Cardiac muscle cell (in vitro differentiated cells and primary cell): ENCODE measurements at regions not wholly inside any gene's neighbourhood (a gene's known extent, or its start where the extent isn't known, plus 50 kb on each side); places are given as distances from the start of the nearest gene placed in this dataset.

Experiments
- DNase-seq, 2 donors: peaks; one replicate each; pipeline versions ENCODE4 v3.0.0 to v3.0.0-alpha.2; 2010 to 2017; ENCODE audit warnings: low read depth in 1 of 2, low spot score in 1 of 2
- H3K27ac ChIP-seq: fragments of 200-600 bp; sonication (generic); 2 replicates; pipeline ENCODE4 v1.5.1; 2016
- H3K27me3 ChIP-seq: fragments of 200-600 bp; sonication (generic); 2 replicates; pipeline ENCODE4 v1.6.0; 2016; ENCODE audit warnings: control low read depth
- H3K36me3 ChIP-seq: fragments of 200-600 bp; sonication (generic); 2 replicates; pipeline ENCODE4 v1.5.1; 2016; ENCODE audit warnings: control low read depth
- H3K4me1 ChIP-seq: fragments of 200-600 bp; sonication (generic); 2 replicates; pipeline ENCODE4 v1.8.1; 2017; ENCODE audit warnings: low read depth, mild to moderate bottlenecking, mixed run types
- H3K4me3 ChIP-seq: fragments of 200-600 bp; sonication (generic); 2 replicates; pipeline ENCODE4 v1.5.1; 2016; ENCODE audit warnings: mild to moderate bottlenecking
- H3K9me3 ChIP-seq: fragments of 200-600 bp; sonication (generic); 2 replicates; pipeline ENCODE4 v1.5.1; 2017; ENCODE audit warnings: low read depth, mild to moderate bottlenecking, control low read depth
- TF ChIP-seq, protein P1 (sequence below): IDR thresholded peaks from 2 replicates; pipeline ENCODE4 v1.5.1; 2012; ENCODE audit warnings: low read depth, mild to moderate bottlenecking, low read length

- DNase-seq: no peak
- Histone ChIP-seq H3K27ac (no peak overlapping the region), H3K27me3 (peaks cover 2% of the 10 kb centered on the region), H3K36me3 (no peaks in the 10 kb centered on the region), H3K9me3 (no peaks in the 10 kb centered on the region), H3K4me1 (no peaks in the 10 kb centered on the region), H3K4me3 (no peak overlapping the region)
- TF ChIP-seq, protein P1, sequence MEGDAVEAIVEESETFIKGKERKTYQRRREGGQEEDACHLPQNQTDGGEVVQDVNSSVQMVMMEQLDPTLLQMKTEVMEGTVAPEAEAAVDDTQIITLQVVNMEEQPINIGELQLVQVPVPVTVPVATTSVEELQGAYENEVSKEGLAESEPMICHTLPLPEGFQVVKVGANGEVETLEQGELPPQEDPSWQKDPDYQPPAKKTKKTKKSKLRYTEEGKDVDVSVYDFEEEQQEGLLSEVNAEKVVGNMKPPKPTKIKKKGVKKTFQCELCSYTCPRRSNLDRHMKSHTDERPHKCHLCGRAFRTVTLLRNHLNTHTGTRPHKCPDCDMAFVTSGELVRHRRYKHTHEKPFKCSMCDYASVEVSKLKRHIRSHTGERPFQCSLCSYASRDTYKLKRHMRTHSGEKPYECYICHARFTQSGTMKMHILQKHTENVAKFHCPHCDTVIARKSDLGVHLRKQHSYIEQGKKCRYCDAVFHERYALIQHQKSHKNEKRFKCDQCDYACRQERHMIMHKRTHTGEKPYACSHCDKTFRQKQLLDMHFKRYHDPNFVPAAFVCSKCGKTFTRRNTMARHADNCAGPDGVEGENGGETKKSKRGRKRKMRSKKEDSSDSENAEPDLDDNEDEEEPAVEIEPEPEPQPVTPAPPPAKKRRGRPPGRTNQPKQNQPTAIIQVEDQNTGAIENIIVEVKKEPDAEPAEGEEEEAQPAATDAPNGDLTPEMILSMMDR: no peak
These were observed 130.9 kb downstream of the EMX2 start for GRCh38 chr10:117673230-117674010.

- DNase-seq: peak in 1 of 2 donors; percentile 26
- no peak overlapping the region for H3K27ac ChIP-seq
- H3K4me3 ChIP-seq: no peak overlapping the region
- no peaks in the 10 kb centered on the region for H3K4me1 ChIP-seq
- no peaks in the 10 kb centered on the region for H3K9me3 ChIP-seq
- no peaks in the 10 kb centered on the region for H3K36me3 ChIP-seq
- H3K27me3 ChIP-seq: peaks cover 8% of the 10 kb centered on the region
- TF ChIP-seq, protein P1: no peak
These were observed 131.7 kb downstream of the EMX2 start for GRCh38 chr10:117674201-117674600.

GRCh38 chr10:117674646-117675045 is 132.1 kb downstream of the EMX2 start:
- DNase-seq: no peak
- H3K9me3 ChIP-seq: no peaks in the 10 kb centered on the region
- TF ChIP-seq, protein P1: no peak

GRCh38 chr10:117675514-117676055 is 133.0 kb downstream of the EMX2 start:
- Histone ChIP-seq H3K36me3 (no peaks in the 10 kb centered on the region), H3K4me1 (no peaks in the 10 kb centered on the region), H3K27me3 (peaks cover 17% of the 10 kb centered on the region), H3K9me3 (no peaks in the 10 kb centered on the region), H3K27ac (no peak overlapping the region), H3K4me3 (no peak overlapping the region)
- TF ChIP-seq, protein P1: no peak
- no peak for DNase-seq

More at GRCh38 chr10:117674646-117675045, 132.1 kb downstream of the EMX2 start:
- Histone ChIP-seq H3K36me3 (no peaks in the 10 kb centered on the region), H3K4me3 (no peak overlapping the region), H3K27me3 (peaks cover 8% of the 10 kb centered on the region), H3K4me1 (no peaks in the 10 kb centered on the region), H3K27ac (no peak overlapping the region)

DNA sequence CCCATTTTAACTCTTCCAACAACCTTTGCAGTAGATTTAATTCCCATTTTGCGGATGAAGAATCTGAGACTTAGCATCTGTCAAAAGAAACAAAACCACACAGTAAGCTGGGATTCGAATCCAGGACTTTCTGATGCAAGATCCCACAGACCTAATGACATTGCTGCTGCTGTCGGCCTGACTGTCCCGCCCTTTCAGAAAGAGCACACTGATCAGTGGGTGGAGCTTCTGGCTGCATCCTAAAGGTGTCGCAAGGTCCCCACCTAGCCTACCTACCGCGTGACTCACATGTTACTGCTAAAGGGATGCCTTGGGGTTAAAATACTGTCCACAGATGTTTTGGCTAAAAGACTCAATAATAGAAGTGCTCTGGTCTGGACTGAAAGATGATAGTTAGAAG is 134.7 kb downstream of the EMX2 start:
- no peaks in the 10 kb centered on the region for H3K4me1 ChIP-seq
- no peak overlapping the region for H3K27ac ChIP-seq
- no peak for DNase-seq
- H3K27me3 ChIP-seq: peaks cover 29% of the 10 kb centered on the region
- no peak overlapping the region for H3K4me3 ChIP-seq
- TF ChIP-seq, protein P1: no peak
- H3K36me3 ChIP-seq: no peaks in the 10 kb centered on the region
- no peaks in the 10 kb centered on the region for H3K9me3 ChIP-seq
